GM21526 (cell line): ENCODE measurements at regions not wholly inside any gene's neighbourhood (a gene's known extent, or its start where the extent isn't known, plus 50 kb on each side); places are given as distances from the start of the nearest gene placed in this dataset.

Experiments
- ATAC-seq: cut with Tn5 transposase; IDR thresholded peaks from one replicate; pipeline ENCODE4 v1.9.1; 2021; ENCODE audit warnings: moderate library complexity; ENCODE audit not compliant: unreplicated experiment, low FRiP score

DNA sequence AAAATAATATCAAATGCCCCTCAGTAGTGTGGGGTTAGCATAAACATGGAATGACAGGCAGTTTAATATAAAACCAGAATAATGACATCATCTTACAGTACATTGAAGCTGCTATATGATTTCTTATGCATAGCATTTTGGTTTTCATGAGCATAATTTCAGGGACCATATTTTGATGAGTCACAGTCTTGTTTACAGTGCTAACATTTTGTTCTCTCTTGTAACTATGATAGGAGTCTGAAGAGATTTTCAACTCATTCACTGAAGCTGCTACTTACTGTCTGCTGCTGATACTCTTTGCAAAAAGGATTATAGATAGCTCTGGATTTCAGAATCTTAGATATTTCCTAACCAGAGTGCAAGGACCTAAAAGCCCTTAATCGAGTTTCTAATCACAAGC, 92.6 kb upstream of the CCDC54 start:
- no peak for ATAC-seq

DNA sequence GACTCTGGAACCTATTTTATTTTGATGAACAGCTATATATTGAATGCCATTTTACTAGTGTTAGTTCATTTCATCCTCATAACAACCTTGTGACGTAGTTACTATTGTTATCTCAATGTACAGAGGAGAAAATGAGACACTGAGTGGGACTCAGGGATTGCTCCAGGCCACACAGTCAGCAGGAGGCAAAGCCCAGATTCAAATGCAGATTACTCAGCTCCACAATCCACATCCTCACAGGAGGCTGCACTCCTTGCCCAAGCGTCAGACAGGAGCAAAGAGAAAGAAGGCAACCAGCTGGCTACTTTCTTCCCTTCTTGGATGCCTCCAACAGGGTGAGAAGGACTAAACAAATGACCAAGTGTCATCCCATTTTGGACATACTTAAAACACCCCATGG, 92.0 kb upstream of the CCDC54 start:
- no peak for ATAC-seq

- ATAC-seq, result no peak
Observed at GRCh38 chr3:107289354-107289753, 87.9 kb upstream of the CCDC54 start.

DNA sequence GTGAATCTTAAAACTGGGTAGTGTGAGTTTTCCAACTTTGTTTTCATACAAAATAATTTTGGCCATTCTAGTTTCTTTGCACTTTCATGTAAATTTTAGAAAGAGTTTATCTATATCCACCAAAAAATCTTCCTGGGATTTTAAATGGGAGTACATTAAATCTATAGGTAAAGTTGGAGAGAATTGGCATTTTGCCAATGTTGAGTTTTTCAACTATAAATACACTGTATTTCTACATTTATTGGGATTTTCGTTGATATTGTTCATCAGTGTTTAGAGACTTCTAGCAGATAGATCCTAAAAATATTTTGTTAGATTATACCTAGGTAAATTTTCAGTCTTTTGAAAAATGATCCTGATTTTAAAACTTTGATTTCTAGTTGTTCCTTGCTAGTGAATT, 83.1 kb upstream of the CCDC54 start:
- ATAC-seq, result no peak

DNA sequence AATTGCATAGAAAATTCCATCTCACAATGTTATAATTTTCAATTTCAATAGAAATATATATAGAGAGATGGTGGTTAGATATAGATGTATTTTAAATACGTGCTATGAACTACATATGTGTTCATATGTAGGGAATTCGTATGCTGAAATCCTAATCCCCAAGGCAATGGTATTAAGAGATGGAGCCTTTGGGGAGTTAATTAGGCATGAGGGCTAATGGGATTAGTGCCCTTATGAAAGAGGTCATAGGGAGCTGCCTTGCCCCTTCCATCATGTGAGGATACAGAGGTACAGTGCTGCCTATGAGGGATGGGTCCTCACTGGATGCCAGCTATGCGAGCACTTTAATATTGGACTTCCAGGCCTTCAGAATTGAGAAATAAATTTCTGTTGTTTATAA, 79.6 kb upstream of the CCDC54 start:
- ATAC-seq, result no peak

- ATAC-seq, result no peak
Observed at GRCh38 chr3:107307205-107307604, 70.0 kb upstream of the CCDC54 start.

DNA sequence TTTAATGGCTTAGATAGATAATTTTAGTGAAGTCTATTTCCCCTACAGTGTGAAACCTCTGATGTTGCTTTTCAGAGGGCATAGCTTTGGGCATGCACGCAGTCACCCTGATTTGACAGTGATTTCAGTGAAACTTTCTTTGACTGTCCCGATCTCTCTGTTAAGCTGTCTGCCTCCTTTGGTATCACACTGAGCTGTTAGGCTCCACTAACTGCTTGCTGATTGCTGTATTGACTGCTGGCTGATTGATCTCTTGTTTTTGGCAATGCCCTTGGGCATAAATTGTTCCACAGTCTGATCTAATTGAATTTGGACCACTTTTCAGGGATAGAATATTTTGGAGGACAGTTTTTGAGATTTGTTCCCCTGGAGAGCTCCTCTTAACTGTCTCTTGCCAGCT, 68.5 kb upstream of the CCDC54 start:
- no peak for ATAC-seq

DNA sequence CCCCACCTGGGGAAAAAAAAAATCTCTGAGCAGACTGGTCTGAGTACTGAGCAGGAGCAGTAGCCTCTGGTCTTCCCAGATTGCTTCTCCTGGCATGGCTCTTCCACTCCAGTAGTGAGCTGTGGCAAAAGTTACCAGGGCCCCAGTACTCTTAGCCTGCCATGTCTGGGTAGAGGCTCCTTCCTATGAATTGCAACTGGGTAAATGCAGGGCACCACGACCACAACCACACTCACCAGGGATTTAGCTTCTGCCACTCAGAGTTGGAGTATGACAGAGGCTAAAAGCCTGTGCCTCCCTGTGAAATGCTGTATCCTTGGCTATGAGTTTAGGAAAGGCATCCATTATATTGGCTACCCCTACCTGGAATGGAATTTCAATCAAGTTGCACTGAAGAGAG, 67.9 kb upstream of the CCDC54 start:
- no peak for ATAC-seq

- no peak for ATAC-seq
Observed at GRCh38 chr3:107313711-107314110, 63.5 kb upstream of the CCDC54 start.

DNA sequence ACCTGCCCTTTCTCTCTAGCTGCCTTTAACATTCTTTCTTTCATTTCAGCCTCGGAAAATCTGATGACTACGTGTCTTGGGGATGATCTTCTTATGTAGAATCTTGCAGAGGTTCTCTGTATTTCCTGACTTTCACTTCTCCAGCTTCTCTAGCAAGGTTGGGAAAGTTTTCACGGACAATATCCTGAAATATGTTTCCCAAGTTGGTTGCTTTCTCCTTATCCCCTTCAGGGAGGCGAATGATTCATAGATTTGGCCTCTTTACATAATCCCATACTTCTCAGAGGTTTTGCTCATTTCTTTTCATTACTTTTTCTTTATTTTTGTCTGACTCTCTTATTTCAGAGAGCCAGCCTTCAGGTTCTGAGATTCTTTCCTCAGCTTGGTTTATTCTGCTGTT, 62.1 kb upstream of the CCDC54 start:
- no peak for ATAC-seq

DNA sequence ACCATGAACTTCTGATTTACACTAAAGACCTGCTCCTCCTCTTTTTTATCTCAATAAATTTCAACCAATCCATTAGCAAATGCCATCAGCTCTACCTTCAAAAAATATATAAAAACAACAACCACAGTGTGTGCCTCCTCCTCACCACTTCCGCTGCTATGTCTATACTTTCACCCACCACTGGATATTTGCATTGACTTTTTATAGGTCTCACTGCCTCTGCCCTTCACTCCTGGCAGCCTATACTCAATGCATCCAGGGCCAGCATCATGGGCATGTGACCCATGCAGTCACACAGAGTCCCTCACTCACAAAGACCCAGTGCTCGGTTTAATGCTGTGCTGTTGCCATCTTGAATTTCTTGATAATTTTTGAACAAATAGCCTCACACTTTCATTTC, 53.5 kb upstream of the CCDC54 start:
- no peak for ATAC-seq

DNA sequence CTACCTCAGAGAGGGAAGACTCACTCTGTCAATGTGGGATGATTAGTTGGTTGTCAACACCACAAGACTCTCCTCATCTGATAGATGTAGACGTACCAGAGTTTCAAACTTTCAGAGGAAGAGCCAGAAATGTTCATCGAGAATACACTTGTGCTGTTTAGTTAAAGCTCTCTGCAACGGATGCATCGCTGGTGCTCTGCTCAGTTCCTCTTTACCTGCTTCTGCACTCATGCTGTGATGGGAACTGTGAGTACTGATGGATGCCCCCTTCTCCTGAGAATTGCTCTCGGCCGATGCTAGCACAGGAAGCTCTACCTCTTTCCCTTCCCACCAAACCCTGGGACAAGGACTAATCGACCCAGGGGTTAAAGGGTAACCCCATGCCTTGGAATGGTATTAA, 51.8 kb upstream of the CCDC54 start:
- ATAC-seq, result no peak
